ENCODE measurements at regions not wholly inside any gene's neighbourhood (a gene's known extent, or its start where the extent isn't known, plus 50 kb on each side); places are given as distances from the start of the nearest gene placed in this dataset.

DNA sequence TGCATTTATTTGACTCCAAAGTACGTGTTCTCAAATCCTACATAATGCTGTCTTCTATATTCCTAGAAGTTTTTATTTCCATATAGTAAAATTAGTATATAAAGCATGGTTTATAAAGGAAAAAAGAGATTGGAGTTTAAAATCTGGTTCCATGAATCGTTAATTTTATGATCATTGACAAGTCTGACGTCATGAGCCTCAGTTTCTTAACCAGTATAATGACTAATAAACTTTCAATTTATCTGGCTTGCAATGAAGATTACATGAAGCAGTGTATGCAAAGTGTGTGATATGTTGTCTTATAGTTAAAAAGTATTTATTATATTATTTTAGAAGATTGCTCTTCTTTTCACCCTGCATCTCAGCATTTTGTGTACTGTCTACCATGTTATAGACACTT lies 421.4 kb upstream of the LRRC7 start:
- intact Hi-C loops (cut with micrococcal nuclease) = no loop called here
- H3K4me3 Mint-ChIP-seq = no peak overlapping the region
- ATAC-seq (ENCODE audit: low read depth) = no peak
- ChIA-PET POLR2A (no interaction called here), CTCF (no interaction called here)
- H3K27me3 Mint-ChIP-seq = no peaks in the 10 kb centered on the region
- H3K9me3 Mint-ChIP-seq = no peaks in the 10 kb centered on the region
- H3K36me3 Mint-ChIP-seq (ENCODE audit: low read depth) = no peaks in the 10 kb centered on the region
- TF ChIP-seq CTCF (IDR thresholded peaks at IDR 0.05) = no peak
- H3K27ac Mint-ChIP-seq = no peak overlapping the region
- H3K4me1 Mint-ChIP-seq = no peaks in the 10 kb centered on the region
- no peak for DNase-seq

DNA sequence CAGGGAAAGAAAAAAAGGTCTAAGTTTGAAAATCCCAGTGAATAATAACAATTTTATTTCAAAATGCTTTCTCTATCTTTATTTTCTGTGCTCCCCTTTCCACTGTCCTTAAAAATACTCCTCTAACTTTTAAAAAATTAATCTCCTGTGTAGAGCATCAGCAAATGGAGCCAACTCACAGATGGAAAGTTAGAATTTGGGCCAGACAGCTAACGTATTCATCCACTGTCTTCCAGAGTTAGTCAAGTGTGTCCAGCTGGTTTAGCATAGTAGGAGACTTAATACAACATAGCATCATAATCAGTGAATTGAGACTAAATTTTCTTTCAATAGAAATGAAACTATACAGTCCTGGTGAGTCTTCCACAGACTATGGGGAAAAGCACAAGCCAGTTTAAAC lies 419.0 kb upstream of the LRRC7 start:
- H3K27me3 Mint-ChIP-seq = no peaks in the 10 kb centered on the region
- peaks cover 5% of the 10 kb centered on the region for H3K9me3 Mint-ChIP-seq
- intact Hi-C loops (cut with micrococcal nuclease) = no loop called here
- ATAC-seq (ENCODE audit: low read depth) (no peak), DNase-seq (no peak)
- POLR2A ChIA-PET = no interaction called here
- H3K4me3 Mint-ChIP-seq = no peak overlapping the region
- TF ChIP-seq CTCF (IDR thresholded peaks at IDR 0.05) = no peak
- H3K4me1 Mint-ChIP-seq = no peaks in the 10 kb centered on the region
- H3K36me3 Mint-ChIP-seq (ENCODE audit: low read depth) = no peaks in the 10 kb centered on the region
- no peak overlapping the region for H3K27ac Mint-ChIP-seq
- CTCF ChIA-PET = no interaction called here

GRCh38 chr1:69157046-69157756 lies 410.5 kb upstream of the LRRC7 start:
- DNase-seq (no peak), ATAC-seq (ENCODE audit: low read depth) (no peak)
- H3K4me3 Mint-ChIP-seq = no peak overlapping the region
- POLR2A ChIA-PET = no interaction called here
- peaks cover 5% of the 10 kb centered on the region for H3K9me3 Mint-ChIP-seq
- TF ChIP-seq CTCF (IDR thresholded peaks at IDR 0.05) = no peak
- no peaks in the 10 kb centered on the region for H3K4me1 Mint-ChIP-seq
- CTCF ChIA-PET = no interaction called here
- no peaks in the 10 kb centered on the region for H3K27me3 Mint-ChIP-seq
- no peaks in the 10 kb centered on the region for H3K36me3 Mint-ChIP-seq (ENCODE audit: low read depth)
- H3K27ac Mint-ChIP-seq = no peak overlapping the region
- intact Hi-C loops (cut with micrococcal nuclease) = no loop called here

DNA sequence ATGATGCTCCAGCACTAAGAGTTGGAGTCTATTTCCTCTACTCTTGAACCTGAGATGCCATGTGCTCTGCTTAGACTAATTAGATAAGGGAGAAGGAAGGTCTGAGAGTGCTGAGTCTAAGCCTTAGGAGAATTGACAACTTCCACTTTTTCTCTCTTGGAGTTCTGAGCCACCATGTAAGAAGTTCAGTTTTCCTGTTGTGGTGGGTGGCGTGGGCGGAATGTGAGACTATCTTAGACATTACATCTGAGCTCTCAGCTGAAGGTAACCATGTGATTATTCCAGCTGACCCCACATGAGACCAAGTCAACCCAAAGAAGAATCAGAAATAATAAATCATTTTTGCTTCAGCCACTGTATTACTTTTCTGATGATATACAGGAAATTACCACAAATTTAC lies 404.5 kb upstream of the LRRC7 start:
- H3K27ac Mint-ChIP-seq = no peak overlapping the region
- no peaks in the 10 kb centered on the region for H3K36me3 Mint-ChIP-seq (ENCODE audit: low read depth)
- intact Hi-C loops (cut with micrococcal nuclease) = no loop called here
- H3K27me3 Mint-ChIP-seq = no peaks in the 10 kb centered on the region
- H3K4me3 Mint-ChIP-seq = no peak overlapping the region
- ATAC-seq (ENCODE audit: low read depth) = no peak
- no peak for DNase-seq
- POLR2A ChIA-PET = no interaction called here
- CTCF ChIA-PET = no interaction called here
- peaks cover 3% of the 10 kb centered on the region for H3K9me3 Mint-ChIP-seq
- H3K4me1 Mint-ChIP-seq = no peaks in the 10 kb centered on the region
- TF ChIP-seq CTCF (IDR thresholded peaks at IDR 0.05) = no peak

DNA sequence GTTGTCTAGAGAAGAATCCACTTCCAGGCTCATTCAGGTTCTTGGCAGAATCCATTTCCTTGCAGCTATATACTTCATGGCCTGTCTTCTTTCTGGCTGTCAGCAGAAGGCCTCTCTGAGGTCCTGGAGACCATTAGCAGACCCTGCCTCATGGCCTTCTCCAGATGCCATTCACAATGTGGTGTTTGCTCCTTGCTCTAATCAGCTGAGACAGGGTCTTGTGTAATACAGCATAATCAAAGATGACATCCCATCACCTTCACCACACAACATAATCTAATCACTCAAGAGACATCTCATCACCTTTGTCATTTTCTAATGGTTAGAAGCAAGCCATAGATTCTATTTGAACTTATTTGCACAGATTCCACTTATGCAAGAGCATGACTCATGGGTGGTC lies 403.9 kb upstream of the LRRC7 start:
- H3K4me3 Mint-ChIP-seq = no peak overlapping the region
- H3K36me3 Mint-ChIP-seq (ENCODE audit: low read depth) = no peaks in the 10 kb centered on the region
- H3K27me3 Mint-ChIP-seq = no peaks in the 10 kb centered on the region
- DNase-seq (no peak), ATAC-seq (ENCODE audit: low read depth) (no peak)
- peaks cover 4% of the 10 kb centered on the region for H3K9me3 Mint-ChIP-seq
- no peaks in the 10 kb centered on the region for H3K4me1 Mint-ChIP-seq
- H3K27ac Mint-ChIP-seq = no peak overlapping the region
- TF ChIP-seq CTCF (IDR thresholded peaks at IDR 0.05) = no peak
- POLR2A ChIA-PET = no interaction called here
- intact Hi-C loops (cut with micrococcal nuclease) = no loop called here
- CTCF ChIA-PET = no interaction called here

Data from activated B cell treated with CpG ODN at 0.5 μM for 24 hours (primary cell).